GM21576 (cell line): ENCODE measurements at regions not wholly inside any gene's neighbourhood (a gene's known extent, or its start where the extent isn't known, plus 50 kb on each side); places are given as distances from the start of the nearest gene placed in this dataset.
"Not testable (repeated sequence)": the region's sequence is repeated elsewhere in the genome, so short reads cannot be mapped to it uniquely, and the experiment has no call there.

Experiments used
- ATAC-seq: cut with Tn5 transposase; IDR thresholded peaks from one replicate; pipeline ENCODE4 v1.9.1; 2021; ENCODE audit warnings: mild to moderate bottlenecking, moderate library complexity; ENCODE audit not compliant: unreplicated experiment

- no peak for ATAC-seq
Measured at GRCh38 chr2:16182841-16183240, 242.5 kb downstream of the MYCN start.

- ATAC-seq: not testable (repeated sequence)
Measured at GRCh38 chr2:16182311-16182815, 242.0 kb downstream of the MYCN start.

- ATAC-seq: no peak
Measured at GRCh38 chr2:16181741-16182090, 241.4 kb downstream of the MYCN start.

GRCh38 chr2:16181062-16181740 is 240.9 kb downstream of the MYCN start:
- no peak for ATAC-seq

GRCh38 chr2:16180631-16181030 is 240.3 kb downstream of the MYCN start:
- ATAC-seq: no peak

GRCh38 chr2:16179701-16180416 is 239.5 kb downstream of the MYCN start:
- no peak for ATAC-seq

GRCh38 chr2:16178551-16179130 is 238.3 kb downstream of the MYCN start:
- no peak for ATAC-seq

GRCh38 chr2:16177671-16178180 is 237.4 kb downstream of the MYCN start:
- ATAC-seq: no peak

GRCh38 chr2:16176971-16177480 is 236.7 kb downstream of the MYCN start:
- ATAC-seq: no peak

- ATAC-seq: no peak
Measured at GRCh38 chr2:16175247-16175825, 235.0 kb downstream of the MYCN start.

- ATAC-seq: no peak
Measured at GRCh38 chr2:16174693-16175045, 234.3 kb downstream of the MYCN start.

- ATAC-seq: no peak
Measured at GRCh38 chr2:16173893-16174692, 233.7 kb downstream of the MYCN start.

GRCh38 chr2:16172324-16173175 is 232.2 kb downstream of the MYCN start:
- ATAC-seq: no peak

- ATAC-seq: no peak
Measured at GRCh38 chr2:16171425-16171920, 231.1 kb downstream of the MYCN start.

- no peak for ATAC-seq
Measured at GRCh38 chr2:16170675-16171424, 230.5 kb downstream of the MYCN start.

- ATAC-seq: no peak
Measured at GRCh38 chr2:16169381-16169960, 229.1 kb downstream of the MYCN start.

GRCh38 chr2:16168506-16169264 is 228.3 kb downstream of the MYCN start:
- no peak for ATAC-seq
